Activated T-helper 2 cell treated with anti-CD3 and anti-CD28 coated beads, Interferon-gamma antibody, Interleukin-2, Interleukin-4, amounts not matched to agents 10 μg/mL and 5 μg/mL and 100 μg/mL, durations not matched to agents 14 hours and 24 hours and 36 hours (primary cell): ENCODE measurements at regions not wholly inside any gene's neighbourhood (a gene's known extent, or its start where the extent isn't known, plus 50 kb on each side); places are given as distances from the start of the nearest gene placed in this dataset.

Experiments used
- DNase-seq: peaks from one replicate; pipeline ENCODE4 v3.0.0; 2021; ENCODE audit warnings: low spot score
- H3K27ac Mint-ChIP-seq: one replicate; pipeline ENCODE4 v1.8.0; 2021; ENCODE audit warnings: mixed read lengths
- H3K27me3 Mint-ChIP-seq: one replicate; pipeline ENCODE4 v1.8.0; 2021; ENCODE audit warnings: low read depth, mixed read lengths
- H3K36me3 Mint-ChIP-seq: one replicate; pipeline ENCODE4 v1.8.0; 2021; ENCODE audit warnings: low read depth, mixed read lengths
- H3K4me1 Mint-ChIP-seq: one replicate; pipeline ENCODE4 v1.8.0; 2021; ENCODE audit warnings: low read depth, mixed read lengths
- H3K4me3 Mint-ChIP-seq: one replicate; pipeline ENCODE4 v1.8.0; 2021; ENCODE audit warnings: low read depth, mild to moderate bottlenecking, moderate library complexity, mixed read lengths
- H3K9me3 Mint-ChIP-seq: one replicate; pipeline ENCODE4 v1.8.0; 2021; ENCODE audit warnings: mixed read lengths
- intact Hi-C: fragments of 100-400 bp; cut with micrococcal nuclease; formaldehyde crosslinking; loops from one replicate; pipeline ENCODE4 v1.15.1; 2023

DNA sequence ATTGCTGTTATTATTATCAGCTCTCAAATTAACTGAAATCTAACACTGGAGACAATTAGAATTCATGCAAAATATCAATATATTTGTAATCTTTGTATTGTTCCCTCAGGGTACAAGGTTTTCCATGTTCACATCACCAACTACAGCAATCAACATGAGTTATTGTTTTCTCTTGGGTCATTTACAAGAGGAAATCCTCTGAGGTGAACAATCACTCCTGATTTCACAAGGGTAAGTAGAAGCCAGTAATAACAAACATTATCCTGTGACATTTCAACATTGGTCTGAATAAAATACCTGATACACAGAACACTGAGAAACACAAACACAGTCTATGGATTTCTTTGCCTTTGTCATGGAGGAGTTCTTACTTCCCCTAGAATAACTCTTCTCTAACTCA lies 174.0 kb downstream of the SUCNR1 start:
- intact Hi-C loops, result no loop called here
- no peak for DNase-seq
- Mint-ChIP-seq H3K27ac (no peak overlapping the region), H3K4me1 (no peaks in the 10 kb centered on the region), H3K27me3 (peaks cover 9% of the 10 kb centered on the region), H3K9me3 (no peaks in the 10 kb centered on the region), H3K4me3 (no peak overlapping the region), H3K36me3 (no peaks in the 10 kb centered on the region)

DNA sequence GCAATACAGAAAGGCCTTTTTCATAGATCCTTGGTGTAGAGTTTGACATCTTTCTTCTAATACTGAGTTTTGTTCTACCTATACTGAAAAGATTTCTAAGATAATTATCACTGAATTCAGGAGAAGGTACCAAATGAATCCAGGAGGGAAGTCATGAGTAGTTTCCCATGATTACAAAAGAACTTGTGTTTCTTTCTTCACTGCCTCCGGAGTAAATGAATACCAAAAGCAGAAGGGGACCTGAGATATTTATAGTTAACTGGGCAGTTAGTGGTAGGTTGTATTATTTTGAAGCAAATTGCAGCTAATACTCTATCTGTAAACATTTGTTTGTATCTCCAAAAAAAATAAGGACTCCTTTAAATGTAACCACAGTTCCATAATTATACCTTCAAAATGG lies 175.4 kb downstream of the SUCNR1 start:
- no peaks in the 10 kb centered on the region for H3K9me3 Mint-ChIP-seq
- intact Hi-C loops, result no loop called here
- no peaks in the 10 kb centered on the region for H3K4me1 Mint-ChIP-seq
- no peak for DNase-seq
- H3K36me3 Mint-ChIP-seq, result no peaks in the 10 kb centered on the region
- H3K27me3 Mint-ChIP-seq, result peaks cover 9% of the 10 kb centered on the region
- no peak overlapping the region for H3K27ac Mint-ChIP-seq
- H3K4me3 Mint-ChIP-seq, result no peak overlapping the region

GRCh38 chr3:152050903-152051302 lies 177.5 kb downstream of the SUCNR1 start:
- intact Hi-C loops, result no loop called here
- no peaks in the 10 kb centered on the region for H3K9me3 Mint-ChIP-seq

GRCh38 chr3:152051501-152052404 lies 178.3 kb downstream of the SUCNR1 start:
- intact Hi-C loops, result no loop called here
- no peak for DNase-seq
- Mint-ChIP-seq H3K27me3 (peaks cover 10% of the 10 kb centered on the region), H3K36me3 (no peaks in the 10 kb centered on the region), H3K4me1 (no peaks in the 10 kb centered on the region), H3K4me3 (no peak overlapping the region), H3K9me3 (no peaks in the 10 kb centered on the region), H3K27ac (no peak overlapping the region)

More at GRCh38 chr3:152050903-152051302, 177.5 kb downstream of the SUCNR1 start:
- peaks cover 3% of the 10 kb centered on the region for H3K27me3 Mint-ChIP-seq
- H3K36me3 Mint-ChIP-seq, result no peaks in the 10 kb centered on the region
- H3K4me3 Mint-ChIP-seq, result no peak overlapping the region
- no peak for DNase-seq
- no peaks in the 10 kb centered on the region for H3K4me1 Mint-ChIP-seq
- H3K27ac Mint-ChIP-seq, result no peak overlapping the region

DNA sequence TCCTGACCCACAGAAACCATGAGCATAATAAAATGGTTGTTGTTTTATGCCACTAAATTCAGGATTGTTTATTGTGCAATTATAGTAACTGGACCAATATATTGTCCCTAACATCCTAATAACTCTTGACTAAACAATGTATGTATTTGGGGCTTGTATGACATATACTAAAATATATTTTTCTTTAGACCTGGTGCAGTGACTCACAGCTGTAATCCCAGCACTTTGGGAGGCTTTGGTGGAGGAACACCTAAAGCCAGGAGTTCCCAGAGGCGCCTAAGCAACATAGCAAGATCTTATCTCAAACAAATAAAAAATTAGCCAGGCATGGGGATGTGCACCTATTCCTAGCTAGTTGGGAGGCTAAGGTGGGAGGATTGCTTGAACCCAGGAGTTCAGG lies 180.4 kb downstream of the SUCNR1 start:
- intact Hi-C loops, result no loop called here
- H3K27ac Mint-ChIP-seq, result no peak overlapping the region
- H3K4me3 Mint-ChIP-seq, result no peak overlapping the region
- no peaks in the 10 kb centered on the region for H3K4me1 Mint-ChIP-seq
- no peaks in the 10 kb centered on the region for H3K36me3 Mint-ChIP-seq
- no peaks in the 10 kb centered on the region for H3K9me3 Mint-ChIP-seq
- H3K27me3 Mint-ChIP-seq, result peaks cover 10% of the 10 kb centered on the region
- no peak for DNase-seq

DNA sequence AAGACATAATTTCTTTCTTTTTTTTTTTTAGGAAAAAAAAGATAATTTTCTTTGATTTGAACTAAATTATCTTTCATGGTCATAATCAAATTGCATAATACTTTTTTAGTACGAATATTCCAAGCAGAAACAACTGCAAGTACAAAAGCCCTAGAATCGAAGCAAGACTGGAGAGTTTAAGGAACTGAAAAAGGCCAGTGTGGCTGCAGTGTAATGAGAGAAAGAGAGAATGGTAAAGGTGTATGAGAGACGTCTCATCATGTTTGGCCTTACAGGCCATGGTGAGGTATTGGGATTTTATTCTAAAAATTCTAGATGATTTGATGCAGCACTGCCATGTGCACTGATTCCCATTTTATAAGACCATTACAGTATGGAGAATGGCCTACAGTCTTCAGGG lies 180.9 kb downstream of the SUCNR1 start:
- H3K27me3 Mint-ChIP-seq, result peaks cover 12% of the 10 kb centered on the region
- H3K27ac Mint-ChIP-seq, result no peak overlapping the region
- intact Hi-C loops, result no loop called here
- H3K4me1 Mint-ChIP-seq, result no peaks in the 10 kb centered on the region
- DNase-seq, result no peak
- no peaks in the 10 kb centered on the region for H3K9me3 Mint-ChIP-seq
- H3K36me3 Mint-ChIP-seq, result no peaks in the 10 kb centered on the region
- H3K4me3 Mint-ChIP-seq, result no peak overlapping the region

DNA sequence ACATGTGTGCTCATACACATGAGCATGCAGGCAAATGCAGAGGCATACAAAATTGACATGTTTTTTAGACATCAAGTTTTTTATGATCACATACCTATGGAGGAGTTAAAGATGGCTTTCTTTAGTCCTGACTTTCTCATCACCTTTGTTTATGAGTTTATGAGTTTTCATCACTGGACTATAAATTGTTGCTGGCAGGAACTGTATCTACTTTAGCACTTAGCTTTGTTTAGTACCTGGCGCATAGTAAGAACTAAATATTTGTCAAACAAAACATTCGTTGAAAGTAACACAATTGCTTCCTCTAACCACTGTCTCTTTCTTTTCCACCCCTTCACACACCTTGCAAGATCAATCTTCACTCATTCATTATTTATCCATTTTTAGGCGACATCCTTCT lies 182.6 kb downstream of the SUCNR1 start:
- H3K4me3 Mint-ChIP-seq, result no peak overlapping the region

GRCh38 chr3:152056481-152056880 lies 183.0 kb downstream of the SUCNR1 start:
- intact Hi-C loops, result no loop called here
- Mint-ChIP-seq H3K4me1 (no peaks in the 10 kb centered on the region), H3K36me3 (no peaks in the 10 kb centered on the region), H3K27ac (no peak overlapping the region), H3K9me3 (no peaks in the 10 kb centered on the region), H3K27me3 (peaks cover 20% of the 10 kb centered on the region), H3K4me3 (no peak overlapping the region)
- DNase-seq, result no peak

More for the DNA sequence above, 182.6 kb downstream of the SUCNR1 start:
- Mint-ChIP-seq H3K27ac (no peak overlapping the region), H3K27me3 (peaks cover 16% of the 10 kb centered on the region), H3K9me3 (no peaks in the 10 kb centered on the region), H3K4me1 (no peaks in the 10 kb centered on the region), H3K36me3 (no peaks in the 10 kb centered on the region)
- no peak for DNase-seq
- intact Hi-C loops, result no loop called here

- Mint-ChIP-seq H3K36me3 (no peaks in the 10 kb centered on the region), H3K4me1 (no peaks in the 10 kb centered on the region), H3K4me3 (no peak overlapping the region), H3K9me3 (no peaks in the 10 kb centered on the region), H3K27me3 (peaks cover 20% of the 10 kb centered on the region), H3K27ac (no peak overlapping the region)
- intact Hi-C loops, result no loop called here
- no peak for DNase-seq
Measured at GRCh38 chr3:152056987-152057386, 183.5 kb downstream of the SUCNR1 start.

DNA sequence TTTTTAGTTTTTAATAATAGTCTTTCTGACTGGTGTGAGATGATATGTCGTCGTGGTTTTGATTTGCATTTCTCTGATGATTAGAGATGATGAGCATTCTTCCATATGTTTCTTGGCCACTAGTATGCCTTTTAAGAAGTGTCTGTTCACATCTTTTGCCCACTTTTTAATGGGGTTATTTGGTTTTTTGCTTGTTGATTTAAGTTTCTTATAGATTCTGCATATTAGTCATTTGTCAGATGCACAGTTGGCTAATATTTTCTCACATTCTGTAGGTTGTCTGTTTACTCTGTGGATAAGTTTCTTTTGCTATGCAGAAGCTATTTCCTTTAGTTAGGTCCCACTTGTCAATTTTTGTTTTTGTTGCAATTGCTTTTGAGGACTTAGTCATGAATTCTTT lies 185.4 kb downstream of the SUCNR1 start:
- Mint-ChIP-seq H3K27me3 (peaks cover 26% of the 10 kb centered on the region), H3K36me3 (no peaks in the 10 kb centered on the region), H3K9me3 (no peaks in the 10 kb centered on the region), H3K4me1 (no peaks in the 10 kb centered on the region), H3K4me3 (no peak overlapping the region), H3K27ac (no peak overlapping the region)
- intact Hi-C loops, result no loop called here
- DNase-seq, result no peak

DNA sequence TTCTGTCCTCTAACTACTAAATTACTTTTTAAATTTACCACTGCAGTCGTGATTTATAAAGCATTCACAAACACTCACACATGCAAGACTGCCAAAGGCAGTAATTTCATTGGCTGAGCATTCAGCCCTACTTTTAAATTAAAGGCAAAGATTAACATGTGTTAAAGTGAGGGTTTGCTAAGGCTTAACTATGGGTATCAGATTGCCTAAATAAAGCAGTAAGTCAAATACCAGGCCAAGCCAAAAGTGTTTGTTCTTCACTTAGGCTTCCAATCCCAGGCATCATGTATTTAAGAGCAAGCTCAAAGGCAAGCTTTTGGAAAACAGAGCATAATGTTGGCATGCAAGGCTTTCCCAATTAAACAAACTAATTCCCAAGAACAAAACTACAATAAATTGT lies 187.3 kb downstream of the SUCNR1 start:
- intact Hi-C loops, result no loop called here
- Mint-ChIP-seq H3K27ac (no peak overlapping the region), H3K36me3 (no peaks in the 10 kb centered on the region), H3K27me3 (peaks cover 23% of the 10 kb centered on the region), H3K9me3 (no peaks in the 10 kb centered on the region), H3K4me1 (no peaks in the 10 kb centered on the region), H3K4me3 (no peak overlapping the region)
- DNase-seq, result no peak

- DNase-seq, result no peak
- Mint-ChIP-seq H3K27me3 (peaks cover 19% of the 10 kb centered on the region), H3K27ac (no peak overlapping the region), H3K4me3 (no peak overlapping the region), H3K4me1 (no peaks in the 10 kb centered on the region), H3K36me3 (no peaks in the 10 kb centered on the region), H3K9me3 (no peaks in the 10 kb centered on the region)
- intact Hi-C loops, result no loop called here
Measured at GRCh38 chr3:152061296-152061695, 187.9 kb downstream of the SUCNR1 start.

DNA sequence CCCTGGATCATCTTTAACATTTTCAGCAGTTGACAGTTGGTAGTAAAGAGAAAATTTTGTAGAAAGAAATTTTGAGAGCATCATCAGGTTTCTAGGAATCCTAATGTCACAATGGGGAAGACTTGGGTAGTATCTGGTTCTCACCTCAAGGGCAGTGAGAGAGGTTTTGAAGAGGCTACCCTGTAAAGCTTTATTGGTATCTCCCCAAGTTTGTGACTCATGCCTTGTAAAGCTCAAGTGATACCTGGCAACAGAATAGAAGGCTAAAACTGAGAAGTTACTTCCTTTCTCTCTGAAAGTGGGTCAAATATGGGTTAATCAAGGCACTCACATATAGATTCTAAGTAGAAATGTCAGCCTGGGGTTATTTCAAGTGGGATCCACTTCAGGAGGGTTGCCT lies 196.4 kb downstream of the SUCNR1 start:
- Mint-ChIP-seq H3K27ac (no peak overlapping the region), H3K9me3 (no peaks in the 10 kb centered on the region), H3K27me3 (peaks cover 3% of the 10 kb centered on the region), H3K36me3 (no peaks in the 10 kb centered on the region), H3K4me3 (no peak overlapping the region), H3K4me1 (peaks cover 5% of the 10 kb centered on the region)
- no peak for DNase-seq
- intact Hi-C loops, result loop anchor here (5.0 kb wide), 2 partner anchors 197 to 452 kb away; partner anchors contain the start of gene MBNL1
